IMR-90 (cell line): ENCODE measurements at regions not wholly inside any gene's neighbourhood (a gene's known extent, or its start where the extent isn't known, plus 50 kb on each side); places are given as distances from the start of the nearest gene placed in this dataset.

Source experiments
- ATAC-seq: fragments of 200-7000 bp; cut with Tn5 transposase; 2 replicates; pipeline ENCODE4 v1.9.1; 2020; ENCODE audit warnings: low read depth, mild to moderate bottlenecking, moderate library complexity
- BruUV-seq: library from RNA; stranded (reverse); fragments of 400-500 nt; replicated peaks from 2 replicates; lab custom pipeline; 2021; lab: Mats Ljungman, UMichigan
- CTCF ChIA-PET: fragments of 300-600 bp; formaldehyde crosslinking; extraction: SDS; loops from one replicate; lab custom pipeline; 2021; ENCODE audit warnings: antibody characterized with exemption; lab: Yijun Ruan, JAX
- POLR2A ChIA-PET: fragments of 300-600 bp; sonication (Branson Sonifier 250); formaldehyde crosslinking; loops from one replicate; lab custom pipeline; 2022; ENCODE audit warnings: antibody characterized with exemption; ENCODE audit not compliant: unreplicated experiment; lab: Charles Lee
- DNase-seq: peaks from one replicate; pipeline ENCODE4 v3.0.0; 2013
- H2AFZ ChIP-seq: replicated peaks from 2 replicates; pipeline ENCODE3; 2013; ENCODE audit warnings: low read length, mild to moderate bottlenecking; ENCODE audit not compliant: poor library complexity
- H2AK5ac ChIP-seq: 2 replicates; pipeline ENCODE4 v1.6.1; 2013; ENCODE audit warnings: low read depth, low read length, inconsistent platforms
- H2AK9ac ChIP-seq: replicated peaks from 2 replicates; pipeline ENCODE3; 2013; ENCODE audit warnings: mild to moderate bottlenecking, low read depth, low read length, moderate library complexity; ENCODE audit not compliant: poor library complexity
- H2BK120ac ChIP-seq: 2 replicates; pipeline ENCODE4 v1.6.1; 2013; ENCODE audit warnings: low read depth, low read length, inconsistent platforms
- H2BK15ac ChIP-seq: 3 replicates; pipeline ENCODE4 v1.6.1; 2013; ENCODE audit warnings: low read depth, low read length, inconsistent platforms
- H2BK20ac ChIP-seq: 2 replicates; pipeline ENCODE4 v1.6.1; 2013; ENCODE audit warnings: low read depth, mild to moderate bottlenecking, inconsistent platforms, low read length, moderate library complexity
- H2BK5ac ChIP-seq: 2 replicates; pipeline ENCODE4 v1.6.1; 2013; ENCODE audit warnings: mild to moderate bottlenecking, low read depth, low read length, inconsistent platforms; ENCODE audit not compliant: poor library complexity, severe bottlenecking
- H3K14ac ChIP-seq: replicated peaks from 2 replicates; pipeline ENCODE4 v1.6.1; 2013; ENCODE audit warnings: low read depth, low read length, inconsistent platforms
- H3K18ac ChIP-seq: 2 replicates; pipeline ENCODE4 v1.6.1; 2013; ENCODE audit warnings: low read depth, low read length, control low read depth
- H3K23ac ChIP-seq: 2 replicates; pipeline ENCODE4 v1.6.1; 2013; ENCODE audit warnings: low read depth, low read length, inconsistent platforms
- H3K27ac ChIP-seq: 2 replicates; pipeline ENCODE4 v1.5.1; 2013; ENCODE audit warnings: mild to moderate bottlenecking, control low read depth, low read length; ENCODE audit not compliant: insufficient read depth
- H3K27me3 ChIP-seq: 2 replicates; pipeline ENCODE4 v1.6.1; 2013; ENCODE audit warnings: low read length; ENCODE audit not compliant: control insufficient read depth, insufficient read depth
- H3K36me3 ChIP-seq: 2 replicates; pipeline ENCODE4 v1.6.1; 2013; ENCODE audit warnings: low read length, mixed read lengths; ENCODE audit not compliant: control insufficient read depth, insufficient read depth
- H3K4ac ChIP-seq: 2 replicates; pipeline ENCODE4 v1.6.1; 2013; ENCODE audit warnings: low read depth, low read length, inconsistent platforms
- H3K4me1 ChIP-seq: 2 replicates; pipeline ENCODE4 v1.6.1; 2013; ENCODE audit warnings: low read length, mixed read lengths; ENCODE audit not compliant: control insufficient read depth, insufficient read depth
- H3K4me2 ChIP-seq: 2 replicates; pipeline ENCODE4 v1.6.1; 2013; ENCODE audit warnings: low read depth, mild to moderate bottlenecking, control low read depth, low read length, moderate library complexity
- H3K4me3 ChIP-seq: 2 replicates; pipeline ENCODE4 v1.5.1; 2013; ENCODE audit warnings: low read depth, mild to moderate bottlenecking, control low read depth, low read length, moderate library complexity; ENCODE audit not compliant: insufficient read depth
- H3K56ac ChIP-seq: 2 replicates; pipeline ENCODE4 v1.6.1; 2013; ENCODE audit warnings: low read length, inconsistent platforms; ENCODE audit not compliant: insufficient read depth; ENCODE audit errors: extremely low read depth
- H3K79me1 ChIP-seq, 2 experiments: 2 replicates each; pipeline ENCODE4 v1.6.1; 2013; ENCODE audit warnings: low read length in 2 of 2, inconsistent platforms in 1 of 2, low read depth in 1 of 2
- H3K9ac ChIP-seq: 2 replicates; pipeline ENCODE4 v1.6.1; 2013; ENCODE audit warnings: low read depth, low read length, control low read depth
- H3K9me1 ChIP-seq: 2 replicates; pipeline ENCODE4 v1.6.1; 2013; ENCODE audit warnings: low read length, inconsistent platforms; ENCODE audit not compliant: insufficient read depth
- H3K9me3 ChIP-seq: 2 replicates; pipeline ENCODE4 v1.6.1; 2013; ENCODE audit warnings: low read length; ENCODE audit not compliant: control insufficient read depth, insufficient read depth
- H4K20me1 ChIP-seq: 2 replicates; pipeline ENCODE4 v1.6.1; 2013; ENCODE audit warnings: low read length, inconsistent platforms; ENCODE audit not compliant: insufficient read depth
- H4K5ac ChIP-seq: 2 replicates; pipeline ENCODE4 v1.6.1; 2013; ENCODE audit warnings: mild to moderate bottlenecking, low read depth, low read length, control low read depth
- H4K8ac ChIP-seq, 2 experiments: 2 replicates each; pipeline ENCODE4 v1.6.1; 2013; ENCODE audit warnings: low read depth in 2 of 2, low read length in 2 of 2, control low read depth in 1 of 2, inconsistent platforms in 1 of 2
- H4K91ac ChIP-seq: 2 replicates; pipeline ENCODE4 v1.6.1; 2013; ENCODE audit warnings: low read depth, low read length, inconsistent platforms; ENCODE audit not compliant: insufficient read depth
- BHLHE40 ChIP-seq: fragments of 150-350 bp; IDR thresholded peaks from 2 replicates; pipeline ENCODE4 v1.6.1; 2016; ENCODE audit warnings: mild to moderate bottlenecking, low read depth, low read length
- CEBPB ChIP-seq: IDR thresholded peaks from 2 replicates; pipeline ENCODE4 v1.6.1; 2012; ENCODE audit warnings: low read depth, low read length, improper control_type of control experiment
- MAFK ChIP-seq: IDR thresholded peaks from 2 replicates; pipeline ENCODE4 v1.6.1; 2012; ENCODE audit warnings: low read depth, low read length, improper control_type of control experiment
- MAZ ChIP-seq: IDR thresholded peaks from 2 replicates; pipeline ENCODE4 v1.6.1; 2012; ENCODE audit warnings: low read depth, mild to moderate bottlenecking, low read length, improper control_type of control experiment, moderate library complexity, borderline replicate concordance
- MXI1 ChIP-seq: IDR thresholded peaks from 2 replicates; pipeline ENCODE4 v1.6.1; 2012; ENCODE audit warnings: low read depth, mild to moderate bottlenecking, low read length, moderate library complexity, borderline replicate concordance
- NFE2L2 ChIP-seq: fragments of 150-350 bp; IDR thresholded peaks from 2 replicates; pipeline ENCODE4 v1.6.1; 2016; ENCODE audit warnings: low read depth, mild to moderate bottlenecking, low read length
- POLR2A ChIP-seq: IDR thresholded peaks from 2 replicates; pipeline ENCODE4 v1.6.1; 2012; ENCODE audit warnings: mild to moderate bottlenecking, low read depth, low read length
- RAD21 ChIP-seq: IDR thresholded peaks from 2 replicates; pipeline ENCODE4 v1.6.1; 2012; ENCODE audit warnings: low read length, improper control_type of control experiment
- RCOR1 ChIP-seq: IDR thresholded peaks from 2 replicates; pipeline ENCODE4 v1.6.1; 2012; ENCODE audit warnings: mild to moderate bottlenecking, low read length, improper control_type of control experiment; ENCODE audit not compliant: insufficient replicate concordance
- RFX5 ChIP-seq: IDR thresholded peaks from 2 replicates; pipeline ENCODE4 v1.8.0; 2012; ENCODE audit warnings: low read depth, mild to moderate bottlenecking, low read length, moderate library complexity
- SMC3 ChIP-seq: fragments of 150-350 bp; IDR thresholded peaks from 2 replicates; pipeline ENCODE4 v1.6.1; 2016; ENCODE audit warnings: low read depth, mild to moderate bottlenecking, antibody characterized with exemption, low read length, moderate library complexity
- USF2 ChIP-seq: fragments of 150-350 bp; IDR thresholded peaks from 2 replicates; pipeline ENCODE4 v1.6.1; 2017; ENCODE audit warnings: mild to moderate bottlenecking, antibody characterized with exemption, low read length, low read depth
- WGBS, 2 experiments: methylation state at CpG; one replicate each; pipeline versions ENCODE4 v1.1.5 to v1.1.7; 2013; ENCODE audit warnings: missing lambda C conversion rate in 2 of 2; ENCODE audit not compliant: insufficient read length in 1 of 2; ENCODE audit errors: extremely low coverage in 2 of 2; 5-methylcytosine and 5-hydroxymethylcytosine counted together
- dilution Hi-C: fragments of 300-500 bp; cut with HindIII; formaldehyde crosslinking; loops from one replicate; pipeline ENCODE4 v1.14.3; 2018; ENCODE audit warnings: low sequenced_read_pairs; ENCODE audit not compliant: unreplicated experiment
- in situ Hi-C: fragments of 300-500 bp; cut with MboI; formaldehyde crosslinking; loops from 3 replicates; pipeline ENCODE4 v1.14.3; 2019; ENCODE audit warnings: low sequenced_read_pairs, inconsistent platforms, mixed read lengths
- intact Hi-C: fragments of 100-400 bp; cut with micrococcal nuclease; formaldehyde crosslinking; loops from 2 replicates; pipeline ENCODE4 v1.10.0; 2022

GRCh38 chr3:124424396-124424795, 305.9 kb upstream of the UMPS start:
- CTCF ChIA-PET = no interaction called here
- TF ChIP-seq MXI1 (no peak), MAZ (no peak), RCOR1 (no peak), RAD21 (no peak), USF2 (no peak), BHLHE40 (no peak), MAFK (no peak), RFX5 (no peak), CEBPB (no peak), NFE2L2 (no peak), SMC3 (no peak), POLR2A (no peak)
- Histone ChIP-seq H2BK120ac (no peak overlapping the region), H4K5ac (no peak overlapping the region), H3K4me3 (no peak overlapping the region), H4K20me1 (no peaks in the 10 kb centered on the region), H3K18ac (no peak overlapping the region), H2AFZ (no peak overlapping the region), H3K79me1 (no peaks in the 10 kb centered on the region), H3K27ac (no peak overlapping the region), H3K9ac (no peak overlapping the region), H3K14ac (no peak overlapping the region), H3K4ac (no peak overlapping the region), H3K27me3 (no peaks in the 10 kb centered on the region; the same call in 1 of the 2 replicates), H2AK5ac (no peak overlapping the region), H4K91ac (no peak overlapping the region), H3K56ac (no peak overlapping the region), H2BK15ac (no peak overlapping the region), H3K23ac (no peak overlapping the region), H4K8ac (no peak overlapping the region), H3K4me2 (no peak overlapping the region), H3K4me1 (peaks cover 3% of the 10 kb centered on the region), H3K9me1 (peaks cover 2% of the 10 kb centered on the region; the same call in 1 of the 2 replicates), H3K36me3 (peaks cover 4% of the 10 kb centered on the region; the same call in 1 of the 2 replicates), H3K9me3 (no peaks in the 10 kb centered on the region), H2AK9ac (no peak overlapping the region), H2BK20ac (no peak overlapping the region), H2BK5ac (no peak overlapping the region)
- DNase-seq (no peak), ATAC-seq (no peak)
- POLR2A ChIA-PET = no interaction called here
- no CpG with 5 or more reads among the region's 2 CpGs for WGBS, 2 experiments
- in situ Hi-C loops = no loop called here
- dilution Hi-C loops = no loop called here
- BruUV-seq = no TSS peak
- intact Hi-C loops = no loop called here
